ENCODE measurements at regions not wholly inside any gene's neighbourhood (a gene's known extent, or its start where the extent isn't known, plus 50 kb on each side); places are given as distances from the start of the nearest gene placed in this dataset.

DNA sequence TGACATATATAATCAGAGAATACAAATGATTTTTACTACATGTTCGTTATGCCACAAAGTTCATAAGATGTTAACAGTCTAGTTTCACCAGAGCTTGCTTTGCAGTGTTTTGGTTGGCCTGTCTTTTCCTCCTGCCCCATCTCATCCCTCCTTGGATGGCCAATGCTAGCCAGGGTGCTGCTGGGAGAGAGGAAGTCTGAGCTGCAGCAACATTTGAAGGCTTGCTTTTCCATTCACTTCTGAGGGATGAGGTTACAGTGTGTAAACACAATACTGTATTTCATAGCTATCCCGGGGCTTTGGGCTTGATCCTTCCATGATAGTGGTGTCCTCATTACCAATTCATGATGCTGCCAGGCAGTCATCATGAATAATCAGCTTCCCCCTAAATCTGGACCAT, 170.5 kb downstream of the RAB11FIP2 start:
- Histone ChIP-seq H3K4me3 (ENCODE audit: low read length) (no peak overlapping the region), H3K9me3 (ENCODE audit: control insufficient read depth, insufficient read depth, low read length) (no peaks in the 10 kb centered on the region), H3K27ac (ENCODE audit: low read length) (no peak overlapping the region), H3K36me3 (ENCODE audit: control insufficient read depth, insufficient read depth, low read length) (no peaks in the 10 kb centered on the region), H3K4me1 (ENCODE audit: control insufficient read depth, insufficient read depth, low read length) (no peaks in the 10 kb centered on the region), H3K27me3 (ENCODE audit: control insufficient read depth, insufficient read depth, low read length) (no peaks in the 10 kb centered on the region)
- TF ChIP-seq CTCF (IDR thresholded peaks at IDR 0.05) = no peak
- ATAC-seq = no peak
- H3K4me1 Mint-ChIP-seq = no peaks in the 10 kb centered on the region
- H3K36me3 Mint-ChIP-seq = no peaks in the 10 kb centered on the region
- H3K27me3 Mint-ChIP-seq (ENCODE audit: low read depth in 2 of 2) = peaks cover 0 to 11% of the 10 kb centered on the region in 2 donors
- peaks cover 0 to 2% of the 10 kb centered on the region in 2 donors for H3K9me3 Mint-ChIP-seq
- intact Hi-C loops (cut with micrococcal nuclease) = no loop called here
- H3K27ac Mint-ChIP-seq = no peak overlapping the region
- WGBS (ENCODE audit: insufficient coverage) = 88% methylated on average over 2 of the region's 2 CpGs
- no peak overlapping the region for H3K4me3 Mint-ChIP-seq
- no peak for DNase-seq

GRCh38 chr10:117878626-117879025, 168.1 kb downstream of the RAB11FIP2 start:
- intact Hi-C loops (cut with micrococcal nuclease) = no loop called here
- H3K4me3 ChIP-seq (ENCODE audit: low read length) = no peak overlapping the region
- H3K27ac ChIP-seq (ENCODE audit: low read length) = no peak overlapping the region
- no peak for TF ChIP-seq CTCF (IDR thresholded peaks at IDR 0.05)
- H3K4me1 Mint-ChIP-seq = no peaks in the 10 kb centered on the region
- ATAC-seq = no peak
- no peak overlapping the region for H3K4me3 Mint-ChIP-seq
- H3K27me3 Mint-ChIP-seq (ENCODE audit: low read depth in 2 of 2) = peaks cover 0 to 8% of the 10 kb centered on the region in 2 donors
- no peaks in the 10 kb centered on the region for H3K9me3 Mint-ChIP-seq
- H3K36me3 Mint-ChIP-seq = no peaks in the 10 kb centered on the region
- no peaks in the 10 kb centered on the region for H3K9me3 ChIP-seq (ENCODE audit: control insufficient read depth, insufficient read depth, low read length)
- H3K4me1 ChIP-seq (ENCODE audit: control insufficient read depth, insufficient read depth, low read length) = no peaks in the 10 kb centered on the region
- no peaks in the 10 kb centered on the region for H3K36me3 ChIP-seq (ENCODE audit: control insufficient read depth, insufficient read depth, low read length)
- DNase-seq = no peak
- WGBS (ENCODE audit: insufficient coverage) = 74% methylated on average over 5 of the region's 5 CpGs
- H3K27ac Mint-ChIP-seq = no peak overlapping the region
- no peaks in the 10 kb centered on the region for H3K27me3 ChIP-seq (ENCODE audit: control insufficient read depth, insufficient read depth, low read length)

GRCh38 chr10:117884093-117884492, 162.6 kb downstream of the RAB11FIP2 start:
- H3K27me3 Mint-ChIP-seq (ENCODE audit: low read depth in 2 of 2) = peaks cover 5 to 9% of the 10 kb centered on the region in 2 donors
- intact Hi-C loops (cut with micrococcal nuclease) = no loop called here
- no peaks in the 10 kb centered on the region for H3K4me1 Mint-ChIP-seq
- no peaks in the 10 kb centered on the region for H3K36me3 Mint-ChIP-seq
- Histone ChIP-seq H3K36me3 (ENCODE audit: control insufficient read depth, insufficient read depth, low read length) (no peaks in the 10 kb centered on the region), H3K27me3 (ENCODE audit: control insufficient read depth, insufficient read depth, low read length) (no peaks in the 10 kb centered on the region), H3K4me1 (ENCODE audit: control insufficient read depth, insufficient read depth, low read length) (no peaks in the 10 kb centered on the region), H3K27ac (ENCODE audit: low read length) (no peak overlapping the region), H3K9me3 (ENCODE audit: control insufficient read depth, insufficient read depth, low read length) (no peaks in the 10 kb centered on the region), H3K4me3 (ENCODE audit: low read length) (no peak overlapping the region)
- no peak for TF ChIP-seq CTCF (IDR thresholded peaks at IDR 0.05)
- H3K4me3 Mint-ChIP-seq = no peak overlapping the region
- 72% methylated on average over 3 of the region's 4 CpGs for WGBS (ENCODE audit: insufficient coverage)
- ATAC-seq (no peak), DNase-seq (no peak)
- H3K9me3 Mint-ChIP-seq = no peaks in the 10 kb centered on the region
- no peak overlapping the region for H3K27ac Mint-ChIP-seq

DNA sequence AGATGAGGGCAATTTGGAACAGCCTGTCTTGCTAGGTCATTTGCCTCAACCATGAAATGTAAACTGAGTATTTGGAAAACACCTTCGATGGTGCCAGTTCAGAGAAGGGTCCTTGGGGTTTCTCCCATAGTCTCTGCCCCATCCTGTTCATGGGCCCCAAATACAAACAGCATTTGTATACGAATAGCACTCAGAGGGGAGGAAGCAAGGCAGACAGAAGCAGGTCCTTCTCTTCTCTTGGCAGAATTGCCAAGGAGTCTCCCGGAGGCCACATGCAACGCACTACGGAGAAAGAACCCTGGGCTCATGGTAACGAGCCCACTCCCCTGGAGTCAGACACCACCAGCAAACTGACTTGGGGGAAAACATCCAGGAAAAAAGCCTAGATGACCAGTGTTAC, 162.1 kb downstream of the RAB11FIP2 start:
- ATAC-seq = no peak
- no peak for DNase-seq
- 63% methylated on average over 6 of the region's 6 CpGs for WGBS (ENCODE audit: insufficient coverage)

More for the DNA sequence above, 162.1 kb downstream of the RAB11FIP2 start:
- Histone ChIP-seq H3K27me3 (ENCODE audit: control insufficient read depth, insufficient read depth, low read length) (no peaks in the 10 kb centered on the region), H3K27ac (ENCODE audit: low read length) (no peak overlapping the region), H3K4me3 (ENCODE audit: low read length) (no peak overlapping the region), H3K9me3 (ENCODE audit: control insufficient read depth, insufficient read depth, low read length) (no peaks in the 10 kb centered on the region), H3K36me3 (ENCODE audit: control insufficient read depth, insufficient read depth, low read length) (no peaks in the 10 kb centered on the region), H3K4me1 (ENCODE audit: control insufficient read depth, insufficient read depth, low read length) (no peaks in the 10 kb centered on the region)
- Mint-ChIP-seq H3K9me3 (no peaks in the 10 kb centered on the region), H3K36me3 (no peaks in the 10 kb centered on the region), H3K27me3 (ENCODE audit: low read depth in 2 of 2) (peaks cover 2 to 9% of the 10 kb centered on the region in 2 donors), H3K4me1 (no peaks in the 10 kb centered on the region), H3K27ac (no peak overlapping the region), H3K4me3 (no peak overlapping the region)
- no peak for TF ChIP-seq CTCF (IDR thresholded peaks at IDR 0.05)
- intact Hi-C loops (cut with micrococcal nuclease) = no loop called here

All from natural killer cell (primary cell).